ENCODE measurements at regions not wholly inside any gene's neighbourhood (a gene's known extent, or its start where the extent isn't known, plus 50 kb on each side); places are given as distances from the start of the nearest gene placed in this dataset.

DNA sequence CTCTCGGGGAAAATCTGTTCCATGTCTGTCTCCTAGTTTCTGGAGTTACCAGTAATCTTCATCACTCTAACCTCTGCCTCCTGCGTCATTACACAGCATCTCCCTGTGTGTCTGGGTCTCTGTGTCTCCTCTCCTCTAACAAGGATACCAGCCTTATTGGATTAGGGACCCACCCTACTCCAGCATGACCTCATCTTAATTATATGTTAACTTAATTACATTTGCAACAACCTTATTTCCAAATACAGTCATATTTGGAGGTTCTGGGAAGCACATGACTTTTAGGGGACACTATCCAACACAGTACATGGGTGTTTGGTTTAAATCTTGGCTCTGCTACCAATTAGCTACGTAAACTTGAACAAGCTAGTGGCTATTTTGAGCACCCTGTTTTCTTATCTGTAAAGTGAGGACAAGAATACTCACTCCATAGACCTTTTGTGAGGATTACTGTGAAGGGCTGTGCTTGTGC lies 83.9 kb upstream of the SGIP1 start:
- in situ Hi-C loops (cut with MboI): loop anchor here (5.0 to 25.0 kb wide), 2 partner anchors 498 to 738 kb away; no protein-coding TSS in a partner anchor
- H3K27ac ChIP-seq (ENCODE audit: control insufficient read depth, insufficient read depth): no peak overlapping the region
- POLR2A ChIA-PET: no interaction called here

More for the DNA sequence above, 83.9 kb upstream of the SGIP1 start:
- no peak overlapping the region for H3K4me2 ChIP-seq (ENCODE audit: control insufficient read depth, insufficient read depth)
- no peaks in the 10 kb centered on the region for H3K27me3 ChIP-seq (replicated peaks in 1 of 2; ENCODE audit: control insufficient read depth in 2 of 2, insufficient read depth in 2 of 2, low read length in 1 of 2)
- FAIRE-seq (no peak), DNase-seq (ENCODE audit: low read depth, low spot score) (no peak), ATAC-seq (no peak)
- ChIA-PET CTCF (interaction anchor here (0.6 to 3.4 kb wide), 20 partner anchors 11 to 494 kb away, joined by 3 to 44 read pairs (median 5); no protein-coding TSS in a partner anchor), RAD21 (ENCODE audit: unreplicated experiment) (interaction anchor here (0.5 to 14.3 kb wide), 11 partner anchors 15 to 1124 kb away, joined by 3 to 519 read pairs (median 3); no protein-coding TSS in a partner anchor), SMC1A (ENCODE audit: uncharacterized antibody, unreplicated experiment) (interaction anchor here (0.8 to 12.8 kb wide), 16 partner anchors 10 to 492 kb away, joined by 3 to 663 read pairs (median 4); no protein-coding TSS in a partner anchor)
- H3K4me3 ChIP-seq: no peak overlapping the region
- TF ChIP-seq, protein P1, sequence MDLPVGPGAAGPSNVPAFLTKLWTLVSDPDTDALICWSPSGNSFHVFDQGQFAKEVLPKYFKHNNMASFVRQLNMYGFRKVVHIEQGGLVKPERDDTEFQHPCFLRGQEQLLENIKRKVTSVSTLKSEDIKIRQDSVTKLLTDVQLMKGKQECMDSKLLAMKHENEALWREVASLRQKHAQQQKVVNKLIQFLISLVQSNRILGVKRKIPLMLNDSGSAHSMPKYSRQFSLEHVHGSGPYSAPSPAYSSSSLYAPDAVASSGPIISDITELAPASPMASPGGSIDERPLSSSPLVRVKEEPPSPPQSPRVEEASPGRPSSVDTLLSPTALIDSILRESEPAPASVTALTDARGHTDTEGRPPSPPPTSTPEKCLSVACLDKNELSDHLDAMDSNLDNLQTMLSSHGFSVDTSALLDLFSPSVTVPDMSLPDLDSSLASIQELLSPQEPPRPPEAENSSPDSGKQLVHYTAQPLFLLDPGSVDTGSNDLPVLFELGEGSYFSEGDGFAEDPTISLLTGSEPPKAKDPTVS (IDR thresholded peaks at IDR 0.05; ENCODE audit: low read depth, low read length): no peak
- TF ChIP-seq, protein P2, sequence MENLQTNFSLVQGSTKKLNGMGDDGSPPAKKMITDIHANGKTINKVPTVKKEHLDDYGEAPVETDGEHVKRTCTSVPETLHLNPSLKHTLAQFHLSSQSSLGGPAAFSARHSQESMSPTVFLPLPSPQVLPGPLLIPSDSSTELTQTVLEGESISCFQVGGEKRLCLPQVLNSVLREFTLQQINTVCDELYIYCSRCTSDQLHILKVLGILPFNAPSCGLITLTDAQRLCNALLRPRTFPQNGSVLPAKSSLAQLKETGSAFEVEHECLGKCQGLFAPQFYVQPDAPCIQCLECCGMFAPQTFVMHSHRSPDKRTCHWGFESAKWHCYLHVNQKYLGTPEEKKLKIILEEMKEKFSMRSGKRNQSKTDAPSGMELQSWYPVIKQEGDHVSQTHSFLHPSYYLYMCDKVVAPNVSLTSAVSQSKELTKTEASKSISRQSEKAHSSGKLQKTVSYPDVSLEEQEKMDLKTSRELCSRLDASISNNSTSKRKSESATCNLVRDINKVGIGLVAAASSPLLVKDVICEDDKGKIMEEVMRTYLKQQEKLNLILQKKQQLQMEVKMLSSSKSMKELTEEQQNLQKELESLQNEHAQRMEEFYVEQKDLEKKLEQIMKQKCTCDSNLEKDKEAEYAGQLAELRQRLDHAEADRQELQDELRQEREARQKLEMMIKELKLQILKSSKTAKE (IDR thresholded peaks at IDR 0.05; ENCODE audit: low read depth, poor library complexity, severe bottlenecking): no peak
- TF ChIP-seq KDM1A (IDR thresholded peaks at IDR 0.05; ENCODE audit: borderline replicate concordance) (no peak), PAX5 (IDR thresholded peaks at IDR 0.05; ENCODE audit: borderline replicate concordance, low read depth, low read length) (no peak), YY1 (IDR thresholded peaks at IDR 0.05; ENCODE audit: low read depth, low read length) (no peak)
- H3K79me2 ChIP-seq (ENCODE audit: control insufficient read depth, insufficient read depth, low read length): no peaks in the 10 kb centered on the region
- WGBS (ENCODE audit: insufficient coverage, insufficient replicate concordance, low lambda C conversion rate, missing lambda C conversion rate): 54% methylated on average over 3 of the region's 3 CpGs
- H4K20me1 ChIP-seq (ENCODE audit: control insufficient read depth, insufficient read depth): no peaks in the 10 kb centered on the region
- no peak overlapping the region for H2AFZ ChIP-seq (ENCODE audit: control insufficient read depth, low read depth, low read length)
- H3K4me1 ChIP-seq (ENCODE audit: control insufficient read depth, insufficient read depth, low read length): peaks cover 12% of the 10 kb centered on the region
- BruUV-seq (replicated peaks): no TSS peak
- H3K9me3 ChIP-seq (replicated peaks; ENCODE audit: control insufficient read depth, insufficient read depth, low read length): no peaks in the 10 kb centered on the region
- H3K36me3 ChIP-seq (ENCODE audit: control insufficient read depth in 2 of 2, insufficient read depth in 2 of 2, low read length in 1 of 2): no peaks in the 10 kb centered on the region
- intact Hi-C loops (cut with micrococcal nuclease; ENCODE audit: unreplicated experiment): no loop called here
- no peak overlapping the region for H3K9ac ChIP-seq (ENCODE audit: control insufficient read depth, insufficient read depth, low read length)

Data from GM12878 (cell line).